Mammary epithelial cell (primary cell): ENCODE measurements at regions not wholly inside any gene's neighbourhood (a gene's known extent, or its start where the extent isn't known, plus 50 kb on each side); places are given as distances from the start of the nearest gene placed in this dataset.

Experiments
- CTCF ChIP-seq, 2 donors: IDR thresholded peaks in 1 of 2; conservative IDR thresholded peaks in 1 of 2; 2 replicates each; pipeline ENCODE4 v1.5.1; 2011 to 2012; ENCODE audit warnings: inconsistent platforms in 2 of 2, low read length in 2 of 2, mild to moderate bottlenecking in 2 of 2, control low read depth in 1 of 2, low read depth in 1 of 2; ENCODE audit not compliant: insufficient read depth in 1 of 2; ENCODE audit errors: extremely low read depth in 1 of 2
- EZH2 ChIP-seq: IDR thresholded peaks from 2 replicates; pipeline ENCODE4 v1.6.1; 2012; ENCODE audit warnings: low read length, inconsistent platforms, borderline replicate concordance

GRCh38 chr10:29069941-29070340 lies 218.9 kb upstream of the LYZL1 start:
- TF ChIP-seq CTCF (conservative IDR thresholded peaks at IDR 0.05 in 1 of 2, IDR thresholded peaks at IDR 0.05 in 1 of 2; ENCODE audit: extremely low read depth in 1 of 2, insufficient read depth in 1 of 2, low read depth in 1 of 2, low read length in 2 of 2): no peak
- TF ChIP-seq EZH2: no peak
